Ectodermal cell (in vitro differentiated cells): ENCODE measurements at regions not wholly inside any gene's neighbourhood (a gene's known extent, or its start where the extent isn't known, plus 50 kb on each side); places are given as distances from the start of the nearest gene placed in this dataset.

Source experiments
- H3K27ac ChIP-seq: 2 replicates; pipeline ENCODE4 v1.7.0; 2013; ENCODE audit warnings: mild to moderate bottlenecking, low read depth, low read length; ENCODE audit not compliant: insufficient read depth, poor library complexity, severe bottlenecking
- H3K27me3 ChIP-seq: 2 replicates; pipeline ENCODE4 v1.7.0; 2013; ENCODE audit warnings: mild to moderate bottlenecking, low read length; ENCODE audit not compliant: insufficient read depth, control insufficient read depth, poor library complexity, severe bottlenecking
- H3K36me3 ChIP-seq: one replicate; pipeline ENCODE4 v1.7.0; 2013; ENCODE audit warnings: low read length; ENCODE audit not compliant: control insufficient read depth, insufficient read depth
- H3K4me1 ChIP-seq: one replicate; pipeline ENCODE4 v1.7.0; 2013; ENCODE audit warnings: low read length; ENCODE audit not compliant: control insufficient read depth, insufficient read depth
- H3K4me3 ChIP-seq: 2 replicates; pipeline ENCODE4 v1.7.0; 2013; ENCODE audit warnings: low read depth, low read length, control low read depth; ENCODE audit not compliant: insufficient read depth
- H3K9me3 ChIP-seq: 2 replicates; pipeline ENCODE4 v1.7.0; 2013; ENCODE audit warnings: mild to moderate bottlenecking, low read length, moderate library complexity; ENCODE audit not compliant: control insufficient read depth
- WGBS, 2 experiments: methylation state at CpG; one replicate each; pipeline ENCODE4 v1.1.7; 2013; ENCODE audit warnings: missing lambda C conversion rate in 2 of 2; 5-methylcytosine and 5-hydroxymethylcytosine counted together

GRCh38 chr2:41750829-41751228, 297.0 kb upstream of the PKDCC start:
- Histone ChIP-seq H3K27me3 (no peaks in the 10 kb centered on the region), H3K27ac (no peak overlapping the region), H3K4me1 (no peaks in the 10 kb centered on the region), H3K9me3 (no peaks in the 10 kb centered on the region), H3K4me3 (no peak overlapping the region), H3K36me3 (no peaks in the 10 kb centered on the region)
- WGBS, 2 experiments: 78 to 86% methylated on average over 2 of the region's 3 CpGs

- Histone ChIP-seq H3K9me3 (no peaks in the 10 kb centered on the region), H3K4me1 (no peaks in the 10 kb centered on the region), H3K27ac (no peak overlapping the region), H3K36me3 (no peaks in the 10 kb centered on the region), H3K27me3 (no peaks in the 10 kb centered on the region), H3K4me3 (no peak overlapping the region)
- WGBS, 2 experiments: 86% methylated on average over 2 of the region's 3 CpGs
Measured at GRCh38 chr2:41759880-41760279, 287.9 kb upstream of the PKDCC start.

GRCh38 chr2:41763141-41763540, 284.7 kb upstream of the PKDCC start:
- 74 to 78% methylated on average over 4 of the region's 4 CpGs for WGBS, 2 experiments
- Histone ChIP-seq H3K36me3 (no peaks in the 10 kb centered on the region), H3K27me3 (no peaks in the 10 kb centered on the region), H3K4me1 (no peaks in the 10 kb centered on the region), H3K9me3 (no peaks in the 10 kb centered on the region), H3K27ac (no peak overlapping the region), H3K4me3 (no peak overlapping the region)

GRCh38 chr2:41764131-41764530, 283.7 kb upstream of the PKDCC start:
- Histone ChIP-seq H3K9me3 (no peaks in the 10 kb centered on the region), H3K36me3 (no peaks in the 10 kb centered on the region), H3K27ac (no peak overlapping the region), H3K4me3 (no peak overlapping the region), H3K27me3 (no peaks in the 10 kb centered on the region), H3K4me1 (no peaks in the 10 kb centered on the region)
- WGBS, 2 experiments: 92 to 96% methylated on average over 1 of the region's 1 CpG

GRCh38 chr2:41764919-41765318, 282.9 kb upstream of the PKDCC start:
- no peaks in the 10 kb centered on the region for H3K9me3 ChIP-seq
- no peak overlapping the region for H3K4me3 ChIP-seq
- WGBS, 2 experiments: 71 to 84% methylated on average over 1 to 2 of the region's 2 CpGs
- H3K36me3 ChIP-seq: no peaks in the 10 kb centered on the region
- no peak overlapping the region for H3K27ac ChIP-seq
- H3K4me1 ChIP-seq: no peaks in the 10 kb centered on the region
- H3K27me3 ChIP-seq: no peaks in the 10 kb centered on the region

- H3K4me1 ChIP-seq: no peaks in the 10 kb centered on the region
- H3K27ac ChIP-seq: no peak overlapping the region
- no peak overlapping the region for H3K4me3 ChIP-seq
- no peaks in the 10 kb centered on the region for H3K36me3 ChIP-seq
- 86 to 87% methylated on average over 6 of the region's 6 CpGs for WGBS, 2 experiments
- no peaks in the 10 kb centered on the region for H3K27me3 ChIP-seq
- no peaks in the 10 kb centered on the region for H3K9me3 ChIP-seq
Measured at GRCh38 chr2:41768310-41768709, 279.5 kb upstream of the PKDCC start.

GRCh38 chr2:41771710-41772109, 276.1 kb upstream of the PKDCC start:
- no peak overlapping the region for H3K27ac ChIP-seq
- H3K9me3 ChIP-seq: no peaks in the 10 kb centered on the region
- no peaks in the 10 kb centered on the region for H3K4me1 ChIP-seq
- no peaks in the 10 kb centered on the region for H3K36me3 ChIP-seq
- H3K4me3 ChIP-seq: no peak overlapping the region
- no peaks in the 10 kb centered on the region for H3K27me3 ChIP-seq
- WGBS, 2 experiments: 93 to 100% methylated on average over 1 of the region's 1 CpG

GRCh38 chr2:41772697-41773096, 275.1 kb upstream of the PKDCC start:
- Histone ChIP-seq H3K4me3 (no peak overlapping the region), H3K9me3 (no peaks in the 10 kb centered on the region), H3K27me3 (no peaks in the 10 kb centered on the region), H3K36me3 (no peaks in the 10 kb centered on the region), H3K4me1 (no peaks in the 10 kb centered on the region), H3K27ac (no peak overlapping the region)
- 94 to 96% methylated on average over 4 of the region's 4 CpGs for WGBS, 2 experiments

GRCh38 chr2:41774011-41774605, 273.7 kb upstream of the PKDCC start:
- Histone ChIP-seq H3K9me3 (no peaks in the 10 kb centered on the region), H3K4me3 (no peak overlapping the region), H3K27me3 (no peaks in the 10 kb centered on the region), H3K4me1 (no peaks in the 10 kb centered on the region), H3K27ac (no peak overlapping the region), H3K36me3 (no peaks in the 10 kb centered on the region)
- WGBS, 2 experiments: 79 to 89% methylated on average over 2 to 3 of the region's 3 CpGs

GRCh38 chr2:41775366-41776025, 272.3 kb upstream of the PKDCC start:
- Histone ChIP-seq H3K9me3 (no peaks in the 10 kb centered on the region), H3K4me1 (no peaks in the 10 kb centered on the region), H3K27me3 (no peaks in the 10 kb centered on the region), H3K36me3 (no peaks in the 10 kb centered on the region), H3K4me3 (no peak overlapping the region), H3K27ac (no peak overlapping the region)
- 94 to 96% methylated on average over 4 of the region's 4 CpGs for WGBS, 2 experiments
